ENCODE measurements at regions not wholly inside any gene's neighbourhood (a gene's known extent, or its start where the extent isn't known, plus 50 kb on each side); places are given as distances from the start of the nearest gene placed in this dataset.

- DNase-seq (ENCODE audit: extremely low read depth, low read depth): no peak
These were observed 50.2 kb upstream of the SDK2 start for GRCh38 chr17:73694491-73694890.

- DNase-seq (ENCODE audit: extremely low read depth, low read depth): no peak
These were observed 50.9 kb upstream of the SDK2 start for GRCh38 chr17:73695035-73695738.

- no peak for DNase-seq (ENCODE audit: extremely low read depth, low read depth)
These were observed 52.0 kb upstream of the SDK2 start for GRCh38 chr17:73696251-73696650.

GRCh38 chr17:73697872-73698271, 53.6 kb upstream of the SDK2 start:
- no peak for DNase-seq (ENCODE audit: extremely low read depth, low read depth)

GRCh38 chr17:73698966-73699365, 54.7 kb upstream of the SDK2 start:
- DNase-seq (ENCODE audit: extremely low read depth, low read depth): no peak

GRCh38 chr17:73701701-73702100, 57.5 kb upstream of the SDK2 start:
- DNase-seq (ENCODE audit: extremely low read depth, low read depth): no peak

GRCh38 chr17:73703192-73703591, 58.9 kb upstream of the SDK2 start:
- no peak for DNase-seq (ENCODE audit: extremely low read depth, low read depth)

- no peak for DNase-seq (ENCODE audit: extremely low read depth, low read depth)
These were observed 59.7 kb upstream of the SDK2 start for GRCh38 chr17:73703917-73704316.

GRCh38 chr17:73705594-73705993, 61.3 kb upstream of the SDK2 start:
- DNase-seq (ENCODE audit: extremely low read depth, low read depth): no peak

- DNase-seq (ENCODE audit: extremely low read depth, low read depth): no peak
These were observed 62.2 kb upstream of the SDK2 start for GRCh38 chr17:73706428-73706827.

- no peak for DNase-seq (ENCODE audit: extremely low read depth, low read depth)
These were observed 62.6 kb upstream of the SDK2 start for GRCh38 chr17:73706858-73707257.

- DNase-seq (ENCODE audit: extremely low read depth, low read depth): no peak
These were observed 63.1 kb upstream of the SDK2 start for GRCh38 chr17:73707358-73707757.

- peak; percentile 55 for DNase-seq (ENCODE audit: extremely low read depth, low read depth)
These were observed 65.9 kb upstream of the SDK2 start for GRCh38 chr17:73710095-73710592.

GRCh38 chr17:73711184-73711583, 66.9 kb upstream of the SDK2 start:
- DNase-seq (ENCODE audit: extremely low read depth, low read depth): no peak

GRCh38 chr17:73711916-73712315, 67.7 kb upstream of the SDK2 start:
- no peak for DNase-seq (ENCODE audit: extremely low read depth, low read depth)

- no peak for DNase-seq (ENCODE audit: extremely low read depth, low read depth)
These were observed 68.9 kb upstream of the SDK2 start for GRCh38 chr17:73713136-73713535.

- no peak for DNase-seq (ENCODE audit: extremely low read depth, low read depth)
These were observed 71.5 kb upstream of the SDK2 start for GRCh38 chr17:73715769-73716168.

GRCh38 chr17:73717690-73718089, 73.4 kb upstream of the SDK2 start:
- DNase-seq (ENCODE audit: extremely low read depth, low read depth): no peak

- DNase-seq (ENCODE audit: extremely low read depth, low read depth): no peak
These were observed 74.1 kb upstream of the SDK2 start for GRCh38 chr17:73718362-73718761.

GRCh38 chr17:73718912-73719311, 74.7 kb upstream of the SDK2 start:
- DNase-seq (ENCODE audit: extremely low read depth, low read depth): no peak

- DNase-seq (ENCODE audit: extremely low read depth, low read depth): no peak
These were observed 75.4 kb upstream of the SDK2 start for GRCh38 chr17:73719588-73720071.

GRCh38 chr17:73720187-73720834, 76.1 kb upstream of the SDK2 start:
- DNase-seq (ENCODE audit: extremely low read depth, low read depth): no peak
